WTC11 (cell line): ENCODE measurements at regions not wholly inside any gene's neighbourhood (a gene's known extent, or its start where the extent isn't known, plus 50 kb on each side); places are given as distances from the start of the nearest gene placed in this dataset.

Experiments used
- ATAC-seq: fragments of 200-7000 bp; cut with Tn5 transposase; 2 replicates; pipeline ENCODE4 v1.10.0; 2021; ENCODE audit warnings: mild to moderate bottlenecking, moderate library complexity
- CTCF ChIA-PET: fragments of 300-600 bp; sonication (Branson Sonifier 250); formaldehyde crosslinking; loops from one replicate; lab custom pipeline; 2021; ENCODE audit warnings: antibody characterized with exemption; lab: Charles Lee
- POLR2A ChIA-PET: fragments of 350-600 bp; sonication (Branson Sonifier 250); formaldehyde crosslinking; loops from one replicate; lab custom pipeline; 2021; ENCODE audit warnings: antibody characterized with exemption; lab: Charles Lee
- DNase-seq: peaks from one replicate; pipeline ENCODE4 v3.0.0; 2021; ENCODE audit warnings: low spot score
- H3K27ac Mint-ChIP-seq: 2 replicates; pipeline ENCODE4 v1.8.0; 2021; ENCODE audit warnings: mixed read lengths
- H3K27me3 Mint-ChIP-seq: 2 replicates; pipeline ENCODE4 v1.8.0; 2021; ENCODE audit warnings: low read depth, mild to moderate bottlenecking, moderate library complexity, mixed read lengths
- H3K36me3 Mint-ChIP-seq: 2 replicates; pipeline ENCODE4 v1.8.0; 2021; ENCODE audit warnings: mixed read lengths
- H3K4me1 Mint-ChIP-seq: 2 replicates; pipeline ENCODE4 v1.8.0; 2022; ENCODE audit warnings: mixed read lengths
- H3K4me3 Mint-ChIP-seq: 2 replicates; pipeline ENCODE4 v1.8.0; 2021; ENCODE audit warnings: mild to moderate bottlenecking, moderate library complexity, mixed read lengths
- H3K9me3 Mint-ChIP-seq: 2 replicates; pipeline ENCODE4 v1.8.0; 2021; ENCODE audit warnings: mixed read lengths
- CDX4 ChIP-seq: fragments of 250-450 bp; sonication (Bioruptor Pico); IDR thresholded peaks from 2 replicates; pipeline ENCODE4 v1.9.0; 2021; ENCODE audit warnings: moderate library complexity, mild to moderate bottlenecking, inconsistent platforms, borderline replicate concordance
- CREM ChIP-seq: sonication (generic); formaldehyde crosslinking; IDR thresholded peaks from 2 replicates; pipeline ENCODE4 v1.8.1; 2022; ENCODE audit warnings: mild to moderate bottlenecking, missing genetic modification reagents, moderate library complexity
- E2F5 ChIP-seq: sonication (generic); formaldehyde crosslinking; IDR thresholded peaks from 2 replicates; pipeline ENCODE4 v1.8.1; 2022; ENCODE audit warnings: mild to moderate bottlenecking, moderate library complexity, missing genetic modification reagents
- ETV6 ChIP-seq: sonication (generic); formaldehyde crosslinking; IDR thresholded peaks from 2 replicates; pipeline ENCODE4 v1.8.1; 2022; ENCODE audit warnings: mild to moderate bottlenecking, missing genetic modification reagents
- FOXP4 ChIP-seq: sonication (generic); formaldehyde crosslinking; IDR thresholded peaks from 2 replicates; pipeline ENCODE4 v1.8.0; 2022; ENCODE audit warnings: mild to moderate bottlenecking, missing genetic modification reagents
- GRHL2 ChIP-seq: fragments of 250-450 bp; sonication (Bioruptor Pico); IDR thresholded peaks from 2 replicates; pipeline ENCODE4 v1.8.0; 2022; ENCODE audit warnings: mild to moderate bottlenecking, moderate library complexity; ENCODE audit not compliant: insufficient replicate concordance, severe bottlenecking
- GTF2I ChIP-seq: fragments of 250-450 bp; sonication (Bioruptor Pico); conservative IDR thresholded peaks from 2 replicates; pipeline ENCODE4 v1.4.0; 2021; ENCODE audit warnings: mild to moderate bottlenecking
- HMGA2 ChIP-seq: fragments of 250-450 bp; sonication (Bioruptor Pico); IDR thresholded peaks from 2 replicates; pipeline ENCODE4 v1.4.0; 2021; ENCODE audit warnings: mild to moderate bottlenecking, moderate library complexity
- JAZF1 ChIP-seq: fragments of 250-450 bp; sonication (Bioruptor Pico); IDR thresholded peaks from 2 replicates; pipeline ENCODE4 v1.9.0; 2021; ENCODE audit warnings: moderate library complexity, mild to moderate bottlenecking, inconsistent platforms
- MXD4 ChIP-seq: fragments of 250-450 bp; sonication (Bioruptor Pico); IDR thresholded peaks from 2 replicates; pipeline ENCODE4 v1.8.0; 2021; ENCODE audit warnings: mild to moderate bottlenecking, moderate library complexity, borderline replicate concordance
- NR2C2 ChIP-seq: sonication (generic); formaldehyde crosslinking; IDR thresholded peaks from 2 replicates; pipeline ENCODE4 v1.8.0; 2022; ENCODE audit warnings: mild to moderate bottlenecking, missing genetic modification reagents
- NR3C1 ChIP-seq: sonication (generic); formaldehyde crosslinking; conservative IDR thresholded peaks from 2 replicates; pipeline ENCODE4 v1.8.1; 2023; ENCODE audit warnings: low read depth, mild to moderate bottlenecking, missing genetic modification reagents
- SMAD3 ChIP-seq: sonication (generic); formaldehyde crosslinking; IDR thresholded peaks from 2 replicates; pipeline ENCODE4 v1.8.0; 2022; ENCODE audit warnings: missing genetic modification reagents, mild to moderate bottlenecking, borderline replicate concordance
- SMAD4 ChIP-seq: sonication (generic); formaldehyde crosslinking; IDR thresholded peaks from 2 replicates; pipeline ENCODE4 v1.8.0; 2022; ENCODE audit warnings: mild to moderate bottlenecking, missing genetic modification reagents
- SP1 ChIP-seq: sonication (generic); formaldehyde crosslinking; conservative IDR thresholded peaks from 2 replicates; pipeline ENCODE4 v1.8.1; 2022; ENCODE audit warnings: missing genetic modification reagents
- TP53 ChIP-seq: sonication (generic); formaldehyde crosslinking; IDR thresholded peaks from 2 replicates; pipeline ENCODE4 v1.8.1; 2023; ENCODE audit warnings: mild to moderate bottlenecking, missing genetic modification reagents
- USF1 ChIP-seq: sonication (generic); formaldehyde crosslinking; IDR thresholded peaks from 2 replicates; pipeline ENCODE4 v1.8.0; 2022; ENCODE audit warnings: mild to moderate bottlenecking, missing genetic modification reagents
- ZNF281 ChIP-seq: sonication (generic); formaldehyde crosslinking; IDR thresholded peaks from 2 replicates; pipeline ENCODE4 v1.8.0; 2023; ENCODE audit warnings: mild to moderate bottlenecking, missing genetic modification reagents
- ZNF423 ChIP-seq: fragments of 250-450 bp; sonication (Bioruptor Pico); IDR thresholded peaks from 2 replicates; pipeline ENCODE4 v2.1.2; 2022; ENCODE audit warnings: mild to moderate bottlenecking, moderate library complexity
- ZNF532 ChIP-seq: fragments of 250-450 bp; sonication (Bioruptor Pico); IDR thresholded peaks from 2 replicates; pipeline ENCODE4 v1.9.0; 2021; ENCODE audit warnings: mild to moderate bottlenecking, borderline replicate concordance

GRCh38 chr1:199875856-199876255, 151.7 kb upstream of the NR5A2 start (continued):
- TF ChIP-seq TP53 (CRISPR knock-in tag) (no peak), NR3C1 (CRISPR knock-in tag) (no peak), SP1 (no peak), FOXP4 (no peak), CDX4 (CRISPR knock-in tag) (no peak), CREM (CRISPR knock-in tag) (no peak), E2F5 (CRISPR knock-in tag) (no peak)

- no peak for TF ChIP-seq ZNF423 (CRISPR knock-in tag)
- TF ChIP-seq MXD4 (CRISPR knock-in tag), result no peak
- no peak for TF ChIP-seq GRHL2 (CRISPR knock-in tag)
- TF ChIP-seq SMAD4 (CRISPR knock-in tag), result no peak
- no peak for TF ChIP-seq ETV6 (CRISPR knock-in tag)
- no peak for TF ChIP-seq USF1 (CRISPR knock-in tag)
- TF ChIP-seq ZNF532 (CRISPR knock-in tag), result no peak
- no peak for DNase-seq
- ChIA-PET POLR2A (no interaction called here), CTCF (no interaction called here)
- Mint-ChIP-seq H3K27me3 (no peaks in the 10 kb centered on the region), H3K9me3 (peaks cover 11% of the 10 kb centered on the region; the same call in 1 of the 2 replicates), H3K36me3 (peaks cover 5% of the 10 kb centered on the region; the same call in 1 of the 2 replicates), H3K4me3 (no peak overlapping the region), H3K4me1 (peaks cover 11% of the 10 kb centered on the region), H3K27ac (no peak overlapping the region)
- ATAC-seq, result no peak
Observed at GRCh38 chr1:199877526-199878384, 149.8 kb upstream of the NR5A2 start.

- CTCF ChIA-PET, result no interaction called here
- Mint-ChIP-seq H3K36me3 (peaks cover 5% of the 10 kb centered on the region; the same call in 1 of the 2 replicates), H3K4me3 (no peak overlapping the region), H3K27ac (no peak overlapping the region), H3K27me3 (no peaks in the 10 kb centered on the region), H3K4me1 (peaks cover 11% of the 10 kb centered on the region), H3K9me3 (peaks cover 8% of the 10 kb centered on the region; the same call in 1 of the 2 replicates)
- TF ChIP-seq GTF2I, result no peak
- TF ChIP-seq HMGA2 (CRISPR knock-in tag), result no peak
- no peak for TF ChIP-seq SMAD3
- TF ChIP-seq ZNF281 (CRISPR knock-in tag), result no peak
- TF ChIP-seq NR2C2, result no peak
- no peak for TF ChIP-seq JAZF1 (CRISPR knock-in tag)
- POLR2A ChIA-PET, result no interaction called here
- no peak for ATAC-seq
- no peak for DNase-seq
Observed at GRCh38 chr1:199878823-199879222, 148.7 kb upstream of the NR5A2 start.
